Loucy (cell line): ENCODE measurements at regions not wholly inside any gene's neighbourhood (a gene's known extent, or its start where the extent isn't known, plus 50 kb on each side); places are given as distances from the start of the nearest gene placed in this dataset.

Source experiments
- H2AFZ ChIP-seq: fragments of 200-600 bp; sonication (generic); 2 replicates; pipeline ENCODE4 v1.6.0; 2016; ENCODE audit warnings: antibody characterized with exemption, mild to moderate bottlenecking, low read length, moderate library complexity
- H3F3A ChIP-seq: fragments of 200-600 bp; 2 replicates; pipeline ENCODE4 v1.6.0; 2016; ENCODE audit warnings: antibody characterized with exemption, low read depth, mild to moderate bottlenecking
- H3K27me3 ChIP-seq: fragments of 200-600 bp; sonication (generic); 2 replicates; pipeline ENCODE4 v1.6.1; 2014; ENCODE audit warnings: low read length, mild to moderate bottlenecking; ENCODE audit not compliant: insufficient read depth, poor library complexity, severe bottlenecking
- H3K36me3 ChIP-seq: fragments of 200-600 bp; sonication (generic); 2 replicates; pipeline ENCODE4 v1.6.1; 2016; ENCODE audit warnings: low read length; ENCODE audit not compliant: insufficient read depth
- H3K4me1 ChIP-seq: fragments of 200-600 bp; sonication (generic); 2 replicates; pipeline ENCODE4 v1.5.1; 2014; ENCODE audit warnings: low read length, mild to moderate bottlenecking; ENCODE audit not compliant: insufficient read depth, poor library complexity, severe bottlenecking
- H3K4me2 ChIP-seq: fragments of 200-600 bp; sonication (generic); 2 replicates; pipeline ENCODE4 v1.6.0; 2014; ENCODE audit warnings: antibody characterized with exemption, low read length, low read depth, mild to moderate bottlenecking; ENCODE audit not compliant: poor library complexity, severe bottlenecking
- H3K4me3 ChIP-seq: fragments of 200-600 bp; sonication (generic); 2 replicates; pipeline ENCODE4 v1.5.1; 2014; ENCODE audit warnings: low read length, mild to moderate bottlenecking, mixed read lengths; ENCODE audit not compliant: poor library complexity, severe bottlenecking
- H3K79me2 ChIP-seq: fragments of 200-600 bp; sonication (generic); 2 replicates; pipeline ENCODE4 v1.6.1; 2014; ENCODE audit warnings: low read length; ENCODE audit not compliant: insufficient read depth
- H3K9ac ChIP-seq: fragments of 200-600 bp; sonication (generic); 2 replicates; pipeline ENCODE4 v1.6.0; 2014; ENCODE audit warnings: mild to moderate bottlenecking, low read depth, low read length, moderate library complexity; ENCODE audit not compliant: poor library complexity, severe bottlenecking
- H3K9me2 ChIP-seq: fragments of 200-600 bp; sonication (generic); replicated peaks from 2 replicates; pipeline ENCODE4 v1.6.1; 2016; ENCODE audit warnings: low read depth, low read length, mixed read lengths
- H3K9me3 ChIP-seq: fragments of 200-600 bp; sonication (generic); 2 replicates; pipeline ENCODE4 v1.6.1; 2014; ENCODE audit warnings: mild to moderate bottlenecking, antibody characterized with exemption, low read length, low read depth; ENCODE audit not compliant: insufficient read depth
- H4K20me1 ChIP-seq: fragments of 200-600 bp; sonication (generic); 2 replicates; pipeline ENCODE4 v1.6.0; 2014; ENCODE audit warnings: antibody characterized with exemption, low read length, mild to moderate bottlenecking; ENCODE audit not compliant: insufficient read depth, poor library complexity, severe bottlenecking
- EZH2phosphoT487 ChIP-seq: fragments of 200-600 bp; IDR thresholded peaks from 2 replicates; pipeline ENCODE4 v1.6.1; 2018; ENCODE audit warnings: antibody characterized with exemption, mild to moderate bottlenecking, moderate library complexity, borderline replicate concordance
- TF ChIP-seq, protein P1 (sequence below): fragments of 200-600 bp; sonication (generic); conservative IDR thresholded peaks from 2 replicates; pipeline ENCODE4 v1.5.1; 2014; ENCODE audit warnings: mild to moderate bottlenecking, antibody characterized with exemption, low read length

DNA sequence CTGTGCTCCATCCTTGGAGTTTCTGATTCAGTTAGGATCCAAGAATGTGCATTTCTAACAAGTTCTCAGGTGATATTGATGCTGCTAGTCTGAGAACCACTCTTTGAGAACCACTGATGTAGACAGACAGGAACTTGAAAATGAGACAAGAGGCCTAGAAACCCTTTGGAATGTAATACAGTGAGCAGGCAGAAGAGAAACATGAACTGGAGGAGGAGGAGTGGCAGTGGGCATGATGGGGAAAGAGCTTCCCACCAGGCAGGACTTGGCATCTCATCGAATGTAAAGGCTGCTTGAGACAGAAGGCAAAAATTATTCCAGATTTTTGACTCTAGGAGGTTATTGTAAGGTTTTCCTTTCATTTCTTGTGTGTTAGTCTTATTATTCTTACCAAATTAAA lies 295.8 kb upstream of the SGCD start:
- Histone ChIP-seq H3K36me3 (no peaks in the 10 kb centered on the region), H2AFZ (no peak overlapping the region), H4K20me1 (no peaks in the 10 kb centered on the region), H3K9me2 (no peaks in the 10 kb centered on the region), H3K4me2 (no peak overlapping the region), H3K9me3 (no peaks in the 10 kb centered on the region), H3K4me1 (no peaks in the 10 kb centered on the region), H3K27me3 (no peaks in the 10 kb centered on the region), H3F3A (no peaks in the 10 kb centered on the region), H3K79me2 (no peaks in the 10 kb centered on the region), H3K4me3 (no peak overlapping the region), H3K9ac (no peak overlapping the region)
- TF ChIP-seq, protein P1, sequence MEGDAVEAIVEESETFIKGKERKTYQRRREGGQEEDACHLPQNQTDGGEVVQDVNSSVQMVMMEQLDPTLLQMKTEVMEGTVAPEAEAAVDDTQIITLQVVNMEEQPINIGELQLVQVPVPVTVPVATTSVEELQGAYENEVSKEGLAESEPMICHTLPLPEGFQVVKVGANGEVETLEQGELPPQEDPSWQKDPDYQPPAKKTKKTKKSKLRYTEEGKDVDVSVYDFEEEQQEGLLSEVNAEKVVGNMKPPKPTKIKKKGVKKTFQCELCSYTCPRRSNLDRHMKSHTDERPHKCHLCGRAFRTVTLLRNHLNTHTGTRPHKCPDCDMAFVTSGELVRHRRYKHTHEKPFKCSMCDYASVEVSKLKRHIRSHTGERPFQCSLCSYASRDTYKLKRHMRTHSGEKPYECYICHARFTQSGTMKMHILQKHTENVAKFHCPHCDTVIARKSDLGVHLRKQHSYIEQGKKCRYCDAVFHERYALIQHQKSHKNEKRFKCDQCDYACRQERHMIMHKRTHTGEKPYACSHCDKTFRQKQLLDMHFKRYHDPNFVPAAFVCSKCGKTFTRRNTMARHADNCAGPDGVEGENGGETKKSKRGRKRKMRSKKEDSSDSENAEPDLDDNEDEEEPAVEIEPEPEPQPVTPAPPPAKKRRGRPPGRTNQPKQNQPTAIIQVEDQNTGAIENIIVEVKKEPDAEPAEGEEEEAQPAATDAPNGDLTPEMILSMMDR = no peak
- TF ChIP-seq EZH2phosphoT487 = no peak

DNA sequence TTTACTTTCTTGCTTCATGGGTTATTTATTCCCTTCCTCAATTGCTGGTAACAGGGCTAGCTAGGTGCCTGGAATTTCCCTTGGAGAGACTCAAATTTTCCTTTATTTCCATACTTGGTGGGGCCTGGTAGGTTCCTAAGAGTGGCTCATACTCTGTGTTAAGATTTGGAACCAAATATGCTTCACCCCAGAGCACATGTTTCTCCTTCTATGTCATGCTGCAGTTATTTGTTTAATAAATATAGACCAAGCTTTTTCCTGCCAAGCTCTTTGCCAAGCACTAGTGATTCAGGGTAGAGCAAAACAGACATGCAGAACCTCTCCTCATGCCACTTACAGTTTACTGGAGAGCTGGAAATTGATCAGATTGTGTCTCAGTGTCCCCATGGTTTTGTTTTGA lies 290.3 kb upstream of the SGCD start:
- Histone ChIP-seq H3K9me2 (no peaks in the 10 kb centered on the region), H3K4me3 (no peak overlapping the region), H3K79me2 (no peaks in the 10 kb centered on the region), H4K20me1 (no peaks in the 10 kb centered on the region), H3K4me2 (no peak overlapping the region), H2AFZ (no peak overlapping the region), H3K4me1 (no peaks in the 10 kb centered on the region), H3K9ac (no peak overlapping the region), H3K9me3 (no peaks in the 10 kb centered on the region), H3K36me3 (no peaks in the 10 kb centered on the region), H3F3A (no peaks in the 10 kb centered on the region), H3K27me3 (no peaks in the 10 kb centered on the region)
- no peak for TF ChIP-seq EZH2phosphoT487
- TF ChIP-seq, protein P1 = no peak

DNA sequence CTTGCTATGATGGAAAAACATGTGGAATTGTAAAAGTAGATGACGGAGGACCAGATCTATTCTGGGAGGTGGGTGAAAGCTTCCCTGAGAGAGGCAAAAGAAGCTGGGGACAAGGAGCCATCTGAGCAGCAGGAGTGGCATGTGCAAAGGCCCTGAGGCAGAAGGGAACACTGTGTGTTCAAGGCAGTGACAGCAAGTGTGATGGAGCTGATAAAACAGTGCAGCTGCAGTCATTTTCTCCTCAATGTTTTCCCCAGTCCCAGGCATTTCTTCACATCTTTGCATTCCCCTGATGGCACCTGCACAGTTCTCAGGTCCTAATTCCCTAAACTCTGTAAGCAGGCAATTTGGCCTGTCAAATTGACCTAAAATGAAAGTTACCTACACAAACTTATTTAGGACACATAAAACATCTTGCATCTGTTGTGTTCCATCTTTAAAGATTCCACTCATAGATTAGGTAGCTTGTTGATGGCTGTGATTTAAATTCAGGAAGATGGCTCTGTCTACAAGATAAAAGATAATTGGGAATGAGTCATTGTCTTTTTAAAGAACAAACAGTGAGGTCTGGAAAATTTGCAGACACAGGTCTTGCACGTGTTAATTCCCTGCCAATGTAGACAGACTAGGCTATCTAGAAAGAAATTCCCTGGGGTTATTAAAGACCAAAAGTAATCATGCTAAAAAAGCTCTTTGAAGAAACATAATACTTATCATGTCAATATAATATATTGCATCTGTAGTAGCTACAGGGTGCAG lies 289.6 kb upstream of the SGCD start:
- TF ChIP-seq, protein P1 = no peak
- TF ChIP-seq EZH2phosphoT487 = no peak

More for the DNA sequence above, 289.6 kb upstream of the SGCD start:
- H4K20me1 ChIP-seq = no peaks in the 10 kb centered on the region
- H3K9ac ChIP-seq = no peak overlapping the region
- H3K79me2 ChIP-seq = no peaks in the 10 kb centered on the region
- H3K9me3 ChIP-seq = no peaks in the 10 kb centered on the region
- no peak overlapping the region for H3K4me3 ChIP-seq
- no peaks in the 10 kb centered on the region for H3K36me3 ChIP-seq
- H3K27me3 ChIP-seq = no peaks in the 10 kb centered on the region
- no peaks in the 10 kb centered on the region for H3K4me1 ChIP-seq
- no peak overlapping the region for H3K4me2 ChIP-seq
- no peaks in the 10 kb centered on the region for H3F3A ChIP-seq
- H2AFZ ChIP-seq = no peak overlapping the region
- H3K9me2 ChIP-seq = no peaks in the 10 kb centered on the region
